Left ventricle myocardium superior (tissue), 1 donor: ENCODE measurements at regions not wholly inside any gene's neighbourhood (a gene's known extent, or its start where the extent isn't known, plus 50 kb on each side); places are given as distances from the start of the nearest gene placed in this dataset.
A peak's percentile ranks its signal among the peaks of the same experiment; 100 is the strongest.

Experiments
- ATAC-seq: fragments of 200-7000 bp; cut with Tn5 transposase; one replicate; pipeline ENCODE4 v1.9.1; 2020; ENCODE audit warnings: mild to moderate bottlenecking, moderate library complexity
- DNase-seq: peaks from one replicate; pipeline ENCODE4 v3.0.0-alpha.2; 2020
- intact Hi-C: fragments of 100-400 bp; cut with micrococcal nuclease; formaldehyde crosslinking; loops from one replicate; pipeline ENCODE4 v1.11.0; 2022
- donor health status: DM: no; HTN: yes; CAD: no; lungs with severe emphysema.

DNA sequence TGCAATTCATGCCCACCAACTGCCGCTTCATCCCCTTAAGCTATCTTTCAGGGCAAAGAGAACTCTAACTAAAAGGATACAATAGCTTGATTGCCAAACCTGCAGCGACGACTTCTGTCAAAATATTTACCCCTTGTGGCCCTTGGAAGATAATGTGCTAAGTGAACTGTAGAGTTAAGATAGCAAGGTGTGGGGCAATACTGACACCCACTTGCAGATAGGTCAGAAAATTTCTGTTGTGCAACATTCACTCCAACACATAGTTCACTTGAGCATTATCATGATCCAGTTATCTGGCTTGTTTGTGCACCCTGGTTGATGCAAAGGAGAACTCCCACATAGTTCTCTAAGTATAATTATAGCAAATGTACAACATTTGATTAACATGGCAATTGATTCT, 55.6 kb downstream of the RHOXF2B start:
- intact Hi-C loops, result no loop called here
- DNase-seq, result no peak
- ATAC-seq, result peak; percentile 28

DNA sequence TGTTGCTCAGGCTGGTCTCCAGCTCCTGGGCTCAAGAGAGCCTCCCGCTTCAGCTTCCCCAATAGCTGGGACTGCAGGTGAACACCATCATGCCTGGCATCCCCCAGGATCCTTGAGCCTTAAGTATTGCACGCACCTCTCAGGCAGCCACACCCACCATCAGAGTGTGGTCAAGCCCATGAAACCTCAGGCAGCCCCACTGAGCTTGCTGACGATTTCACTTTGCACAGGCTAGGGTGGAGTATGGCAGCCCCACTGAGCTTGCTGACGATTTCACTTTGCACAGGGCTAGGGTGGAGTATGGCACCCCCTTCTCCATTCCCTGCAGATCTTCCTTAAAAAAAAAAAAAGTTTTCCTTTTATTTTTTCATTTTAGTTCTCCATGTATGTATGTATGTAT, 57.2 kb downstream of the RHOXF2B start:
- DNase-seq (no peak), ATAC-seq (no peak)
- intact Hi-C loops, result no loop called here

DNA sequence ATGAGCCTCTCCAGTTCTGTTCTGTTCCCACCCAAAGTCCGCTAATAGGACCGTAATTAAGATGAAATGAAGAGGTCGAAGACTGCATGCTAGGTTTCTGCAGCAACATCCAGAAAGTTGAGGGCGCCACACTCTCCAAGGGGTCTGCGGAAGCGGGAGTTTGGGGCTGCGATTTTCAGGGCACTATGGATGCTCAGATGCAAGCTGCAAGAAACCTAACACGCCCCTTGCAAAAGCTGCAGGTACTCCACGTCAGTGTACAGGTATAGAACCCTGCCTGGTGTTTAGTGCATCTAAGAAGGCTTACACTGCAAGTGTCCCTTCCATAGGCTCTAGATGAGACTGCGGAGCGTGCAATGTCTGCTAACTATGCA, 61.4 kb downstream of the RHOXF2B start:
- intact Hi-C loops, result no loop called here
- no peak for DNase-seq
- ATAC-seq, result no peak

DNA sequence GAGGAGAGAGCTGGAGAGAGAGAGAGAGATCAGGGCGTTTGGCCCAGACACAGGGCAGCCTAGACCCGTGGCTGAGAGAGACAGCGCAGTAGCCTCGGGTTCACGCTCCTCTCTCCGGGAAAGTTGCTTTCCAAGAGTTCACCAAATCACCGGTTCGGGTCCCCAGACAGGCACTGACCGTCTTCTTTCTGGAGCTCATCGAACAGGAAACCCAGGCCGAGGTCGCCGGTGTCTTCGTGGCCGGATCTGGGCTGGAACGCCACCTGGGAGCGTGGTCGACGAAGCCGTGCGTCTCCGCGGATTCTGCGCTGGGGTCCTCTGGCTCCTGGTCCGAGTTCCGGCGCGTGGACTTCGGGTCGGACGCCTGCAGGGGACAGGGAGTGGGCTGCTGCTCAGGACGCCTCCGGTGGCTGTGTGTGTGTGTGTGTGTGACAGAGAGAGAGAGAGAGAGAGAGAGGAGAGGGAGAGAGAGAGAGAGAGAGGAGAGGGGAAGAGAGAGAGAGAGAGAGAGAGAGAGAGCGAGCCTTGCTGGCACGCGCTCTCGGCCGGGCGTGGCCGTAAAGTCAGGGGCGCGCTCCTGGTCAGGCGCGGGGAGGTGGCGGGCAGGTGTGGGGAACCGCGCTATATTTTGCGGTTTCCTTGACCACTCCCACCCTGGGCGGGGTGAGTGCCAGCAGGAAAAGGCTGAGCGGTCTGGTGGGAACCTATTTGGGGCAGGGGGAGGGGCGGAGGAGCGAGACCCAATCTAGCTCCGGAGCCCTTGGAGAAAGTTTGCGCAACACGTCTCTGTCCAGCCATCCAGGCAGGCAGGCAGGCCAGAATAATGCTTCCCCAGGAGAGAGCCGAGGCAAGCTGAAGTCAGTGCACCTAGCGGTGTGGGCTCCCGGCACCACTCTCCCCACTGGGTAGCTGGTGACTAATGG, 62.1 kb downstream of the RHOXF2B start:
- DNase-seq, result no peak

DNA sequence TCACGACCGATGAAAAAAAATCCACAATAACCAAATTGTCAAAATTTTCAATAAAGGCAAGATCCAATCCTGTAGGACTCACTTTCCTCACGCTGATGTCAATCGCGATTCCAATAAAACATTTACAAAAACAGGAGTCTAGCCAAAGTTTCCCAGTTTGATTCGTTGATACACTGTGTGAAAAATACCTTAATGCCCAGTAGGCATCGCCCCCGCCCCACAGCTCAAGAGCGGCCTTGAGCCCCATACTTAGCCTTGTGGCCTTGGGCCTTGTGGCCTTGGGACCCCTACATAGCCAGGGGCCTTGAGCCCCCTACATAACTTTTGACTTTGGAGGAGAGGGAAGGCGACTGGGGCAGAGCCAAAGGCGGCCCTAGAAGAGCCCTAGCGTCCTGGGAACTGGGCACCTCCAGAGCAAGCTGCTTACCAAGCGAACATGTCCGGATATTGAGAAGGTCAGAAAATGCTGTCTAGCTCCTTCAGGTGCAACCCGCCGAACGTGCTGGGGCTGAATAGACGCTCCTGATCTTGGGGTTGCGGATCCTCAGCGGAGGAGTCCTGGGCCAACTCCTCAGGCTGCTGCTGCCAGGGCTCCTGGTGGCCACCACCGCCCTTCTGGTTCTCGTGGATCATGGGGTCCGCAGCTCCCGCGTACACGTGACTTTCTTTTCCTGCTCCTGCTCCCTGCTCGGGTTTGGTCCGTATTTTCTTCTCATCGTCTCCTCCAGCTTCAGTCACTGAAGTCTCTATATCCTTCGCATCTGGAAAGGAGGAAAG, 62.9 kb downstream of the RHOXF2B start:
- intact Hi-C loops, result no loop called here
- ATAC-seq (no peak), DNase-seq (no peak)

More for the DNA sequence above, 62.1 kb downstream of the RHOXF2B start:
- ATAC-seq, result peak; percentile 37
- intact Hi-C loops, result no loop called here

DNA sequence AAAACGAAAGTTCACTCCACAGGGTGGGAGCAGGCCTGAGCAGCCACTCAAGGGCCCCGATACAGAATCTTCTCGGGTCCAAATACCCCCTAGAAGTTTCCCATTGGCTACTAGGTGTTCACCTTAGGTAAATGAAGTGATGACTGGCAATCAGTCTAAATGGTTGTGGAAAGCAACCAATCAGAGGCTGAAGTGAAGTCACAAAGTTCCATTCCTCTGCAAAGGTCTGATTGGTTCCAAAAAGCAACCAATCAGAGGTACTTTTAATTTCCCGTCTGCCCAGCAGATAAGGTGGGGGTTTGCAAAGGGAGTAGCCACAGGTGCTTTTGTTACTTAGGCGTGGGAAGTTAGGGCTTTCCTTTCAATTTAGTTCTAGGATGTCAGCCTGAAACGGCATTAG, 58.2 kb upstream of the NKAP start:
- DNase-seq, result no peak
- ATAC-seq, result no peak
- intact Hi-C loops, result no loop called here

DNA sequence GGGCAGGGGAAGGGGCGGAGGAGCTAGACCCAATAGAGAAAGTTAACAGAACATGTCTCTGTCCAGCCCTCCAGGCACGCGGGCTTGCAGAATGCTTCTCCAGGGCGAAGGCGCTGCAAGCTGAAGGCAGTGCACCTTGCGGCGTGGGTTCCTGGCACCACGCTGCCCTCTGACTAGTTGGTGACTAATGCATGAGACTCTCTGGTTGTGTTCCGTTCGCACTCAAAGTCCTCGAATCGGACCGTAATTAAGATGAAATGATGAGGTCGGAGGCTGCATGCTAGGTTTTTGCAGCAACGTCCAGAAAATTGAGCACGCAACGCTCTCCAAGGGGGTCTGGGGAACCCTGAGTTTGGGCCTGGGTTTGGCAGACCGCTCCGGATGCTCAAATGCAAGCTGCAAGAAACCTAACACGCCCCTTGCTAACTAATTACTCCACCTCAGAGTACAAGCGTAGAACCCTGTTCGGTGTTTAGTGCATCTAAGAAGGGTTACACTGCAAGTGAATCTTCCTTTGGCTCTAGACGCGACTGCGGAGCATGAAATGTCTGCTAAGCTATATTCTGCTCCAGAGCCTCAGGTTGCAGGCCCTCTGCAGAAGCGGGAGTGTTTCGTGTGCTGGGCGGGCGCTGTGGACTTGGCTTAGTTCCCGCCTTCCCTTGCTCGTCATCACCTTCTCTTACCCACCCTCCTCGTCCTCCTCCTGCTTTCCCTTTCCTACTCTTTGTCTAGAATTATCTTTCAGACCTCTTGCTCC, 57.1 kb upstream of the NKAP start:
- no peak for ATAC-seq
- no peak for DNase-seq
- intact Hi-C loops, result no loop called here

DNA sequence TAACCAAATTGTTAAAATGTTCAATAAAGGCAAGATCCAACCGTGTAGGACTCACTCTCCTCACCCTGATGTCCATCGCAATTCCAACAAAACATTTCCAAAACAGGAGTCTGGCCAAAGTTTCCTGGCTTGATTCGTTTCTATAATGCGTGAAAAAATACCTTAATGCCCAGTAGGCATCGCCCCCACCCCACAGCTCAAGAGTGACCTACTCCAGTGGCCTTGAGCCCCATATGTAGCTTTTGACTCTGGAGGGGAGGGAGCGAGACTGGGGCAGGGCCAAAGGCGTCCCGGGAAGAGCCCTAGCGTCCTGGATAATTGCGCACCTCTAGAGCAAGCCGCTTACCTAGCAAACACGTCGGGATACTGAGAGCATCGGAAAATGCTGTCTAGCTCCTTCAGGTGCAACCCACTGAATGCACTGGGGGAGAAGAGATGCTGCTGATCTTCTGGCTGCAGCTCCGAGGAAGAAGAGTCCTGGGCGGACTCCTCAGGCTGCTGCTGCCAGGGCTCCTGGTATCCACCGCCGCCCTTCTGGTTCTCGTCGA, 55.6 kb upstream of the NKAP start:
- no peak for ATAC-seq
- intact Hi-C loops, result no loop called here
- DNase-seq, result no peak

DNA sequence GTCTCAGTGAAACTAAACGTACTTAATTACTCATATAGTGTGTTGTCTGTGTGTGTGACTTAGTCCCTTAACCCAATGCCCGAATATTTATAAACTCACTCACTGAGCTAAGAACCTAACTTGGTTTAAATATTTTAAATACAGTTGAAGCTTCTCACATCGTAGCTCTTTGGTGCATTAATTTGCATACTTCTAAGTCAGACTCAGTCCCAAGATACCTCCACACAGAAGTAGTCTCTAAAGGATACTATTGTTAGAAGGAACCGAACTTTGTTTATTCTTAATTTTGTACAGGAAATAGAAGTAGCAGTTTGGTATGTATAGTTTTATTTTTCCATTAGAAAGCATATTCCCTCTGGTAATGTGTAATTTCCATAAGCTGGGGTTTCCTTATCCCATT, 54.0 kb upstream of the NKAP start:
- no peak for DNase-seq
- intact Hi-C loops, result no loop called here
- ATAC-seq, result no peak

DNA sequence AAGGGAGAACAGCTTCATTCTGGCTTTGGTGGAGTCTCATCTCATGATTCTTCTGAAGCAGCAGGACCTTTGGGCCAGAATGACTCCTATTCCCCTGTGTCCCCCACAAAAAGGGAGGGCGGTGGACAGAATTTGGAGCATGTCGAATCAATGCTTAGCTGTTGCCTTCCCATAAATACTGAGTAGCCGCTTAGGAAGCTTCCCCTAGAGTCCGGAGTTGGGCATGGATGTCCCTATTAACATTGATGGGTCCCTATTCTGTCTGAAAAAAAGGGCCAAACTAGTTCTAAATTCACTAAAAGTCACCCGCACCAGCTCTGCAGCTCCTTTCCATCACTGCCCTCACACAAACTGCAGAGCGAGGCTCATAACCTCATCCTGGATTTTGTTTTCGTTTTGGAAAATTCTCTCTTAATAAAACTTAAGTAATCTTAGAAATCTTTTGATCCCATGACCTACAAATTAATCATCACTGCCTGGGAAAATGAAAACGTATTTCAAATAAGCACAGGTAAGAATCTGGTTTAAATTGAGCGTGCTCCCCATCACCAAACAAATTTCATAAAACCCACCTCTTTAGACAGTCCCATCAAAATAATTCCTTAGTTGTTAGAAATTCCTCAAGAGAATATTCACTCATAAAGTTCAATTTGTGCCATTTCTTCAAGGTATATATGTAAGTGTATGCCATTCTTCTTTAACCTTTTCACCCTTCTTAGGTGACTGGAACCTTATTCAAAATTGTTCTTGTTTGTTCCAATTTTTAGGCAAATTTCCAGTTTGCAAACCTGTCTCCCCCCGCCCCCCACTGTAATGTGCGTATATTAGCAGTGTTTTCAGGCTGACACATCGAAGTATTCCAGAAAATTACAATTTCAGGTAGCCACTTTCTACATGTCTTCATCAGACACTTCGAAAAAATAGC, 53.3 kb upstream of the NKAP start:
- intact Hi-C loops, result no loop called here
- ATAC-seq, result no peak

DNA sequence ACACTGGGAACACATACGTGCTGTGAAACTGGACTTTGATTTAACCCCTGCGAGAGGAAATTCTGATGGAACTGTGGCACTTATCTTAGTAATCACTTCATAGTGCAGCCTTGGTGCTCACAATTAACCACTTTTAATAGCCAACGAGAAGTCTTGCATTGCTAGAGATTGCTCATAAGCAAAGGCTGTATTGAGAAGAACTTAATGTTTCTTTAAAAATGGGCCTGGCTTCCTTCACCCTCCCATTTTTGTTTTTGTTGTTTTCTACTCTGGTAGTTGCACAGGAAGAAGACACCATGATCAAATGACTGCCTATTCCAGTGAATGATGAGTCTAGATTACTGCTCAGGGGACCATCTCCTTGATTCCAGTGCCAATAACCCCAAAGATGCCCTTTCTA, 52.5 kb upstream of the NKAP start:
- intact Hi-C loops, result no loop called here
- DNase-seq (no peak), ATAC-seq (no peak)

More for the DNA sequence above, 53.3 kb upstream of the NKAP start:
- DNase-seq, result no peak
